Tibial nerve (tissue), 4 donors: ENCODE measurements at regions not wholly inside any gene's neighbourhood (a gene's known extent, or its start where the extent isn't known, plus 50 kb on each side); places are given as distances from the start of the nearest gene placed in this dataset. TPM values are rescaled to one million over a fixed set of nuclear protein-coding genes. Genes with fewer than 3 reads are reported as not detected.

Experiments
- DNase-seq, 2 donors: peaks; one replicate each; pipeline ENCODE4 v3.0.0-alpha.2; 2019; ENCODE audit warnings: low spot score in 2 of 2
- H3K27ac ChIP-seq, 4 donors: fragments of 200-600 bp; sonication (generic) in 3 of 4; one replicate each; pipeline ENCODE4 v1.5.1; 2017 to 2019; ENCODE audit warnings: mild to moderate bottlenecking in 1 of 4
- H3K27me3 ChIP-seq, 2 donors: fragments of 200-600 bp; sonication (generic) in 1 of 2; one replicate each; pipeline versions ENCODE4 v1.5.1 to v1.6.0; 2017 to 2019
- H3K36me3 ChIP-seq, 3 donors: fragments of 200-600 bp; sonication (generic); one replicate each; pipeline ENCODE4 v1.5.1; 2018 to 2019
- H3K4me1 ChIP-seq, 4 donors: fragments of 200-600 bp; sonication (generic) in 3 of 4; one replicate each; pipeline ENCODE4 v1.5.1; 2017 to 2019
- H3K4me3 ChIP-seq, 4 donors: fragments of 200-600 bp; sonication (generic) in 3 of 4; one replicate each; pipeline ENCODE4 v1.5.1; 2017 to 2019; ENCODE audit warnings: mild to moderate bottlenecking in 1 of 4, moderate library complexity in 1 of 4
- H3K9me3 ChIP-seq, 4 donors: fragments of 200-600 bp; sonication (generic) in 3 of 4; one replicate each; pipeline ENCODE4 v1.5.1; 2017 to 2019
- CTCF ChIP-seq, 5 experiments: fragments of 200-600 bp in 3 of 5; fragments of 450-650 bp in 2 of 5; sonication (generic) in 3 of 5; IDR thresholded peaks; one replicate each; pipeline ENCODE4 v1.5.1; 2016 to 2019; ENCODE audit warnings: antibody characterized with exemption in 5 of 5, mild to moderate bottlenecking in 3 of 5, moderate library complexity in 2 of 5
- EP300 ChIP-seq, 2 donors: sonication (generic); formaldehyde crosslinking; IDR thresholded peaks; one replicate each; pipeline ENCODE4 v1.6.1; 2017; ENCODE audit warnings: antibody characterized with exemption in 2 of 2, mild to moderate bottlenecking in 1 of 2
- POLR2A ChIP-seq, 2 donors: fragments of 450-650 bp; IDR thresholded peaks; one replicate each; pipeline ENCODE4 v1.6.1; 2017; ENCODE audit warnings: antibody characterized with exemption in 2 of 2, mild to moderate bottlenecking in 2 of 2, moderate library complexity in 2 of 2
- WGBS, 2 donors: methylation state at CpG; one replicate each; pipeline ENCODE4 v1.1.5; 2018; 5-methylcytosine and 5-hydroxymethylcytosine counted together
- small RNA-seq: library from RNA; depleted of rRNA; stranded (forward); fragments of <200 nt; gene quantifications from one replicate; pipeline ENCODE3, GENCODE V24; 2016

DNA sequence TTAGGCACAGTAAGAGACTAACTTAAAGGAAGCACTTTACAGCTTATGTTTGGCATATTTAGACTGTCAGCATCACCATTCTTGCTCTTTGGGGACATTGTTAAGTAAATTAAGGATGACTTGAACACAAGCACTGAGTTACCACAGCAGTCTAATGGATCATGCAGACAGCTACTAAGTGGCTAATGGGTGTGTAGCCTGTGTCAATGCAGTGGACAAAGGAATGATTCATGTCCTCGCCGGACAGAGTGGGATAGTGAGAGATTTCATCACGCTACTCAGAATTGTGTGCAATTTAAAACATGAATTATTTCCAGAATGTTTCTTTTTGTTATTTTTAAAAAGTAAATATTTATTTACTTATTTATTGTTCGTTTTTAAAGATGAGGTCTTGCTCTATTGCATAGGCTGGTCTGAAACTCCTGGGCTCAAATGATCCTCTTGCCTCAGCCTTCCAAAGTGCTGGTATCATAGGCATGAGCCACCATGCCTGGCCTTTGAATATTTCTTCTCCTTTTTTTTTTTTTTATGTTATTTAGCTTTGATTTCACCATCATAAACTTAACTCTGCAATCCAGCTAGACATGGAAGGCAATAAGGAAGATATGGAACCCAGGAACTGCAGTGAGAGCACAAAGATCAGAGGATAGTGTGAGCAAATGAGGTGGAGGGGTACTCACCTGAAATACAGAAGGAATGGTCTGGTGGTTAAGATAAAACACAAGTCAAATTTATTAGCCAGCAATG, 53.0 kb upstream of the KLF4 start:
- H3K9me3 ChIP-seq, result no peaks in the 10 kb centered on the region
- H3K4me1 ChIP-seq, result peaks cover 0 to 5% (median 0%) of the 10 kb centered on the region in 4 donors
- no peak overlapping the region for H3K27ac ChIP-seq
- no peak for TF ChIP-seq POLR2A (IDR thresholded peaks at IDR 0.05)
- no peak for TF ChIP-seq CTCF (IDR thresholded peaks at IDR 0.05)
- TF ChIP-seq EP300 (IDR thresholded peaks at IDR 0.05), result no peak
- no peaks in the 10 kb centered on the region for H3K36me3 ChIP-seq
- no peak overlapping the region for H3K4me3 ChIP-seq
- 52 to 61% methylated on average over 4 of the region's 4 CpGs for WGBS, 2 donors
- H3K27me3 ChIP-seq, result no peaks in the 10 kb centered on the region
- no peak for DNase-seq

GRCh38 chr9:107541523-107541922, 52.0 kb upstream of the KLF4 start:
- Histone ChIP-seq H3K9me3 (no peaks in the 10 kb centered on the region), H3K36me3 (no peaks in the 10 kb centered on the region), H3K4me3 (no peak overlapping the region), H3K4me1 (peaks cover 0 to 5% (median 0%) of the 10 kb centered on the region in 4 donors), H3K27me3 (no peaks in the 10 kb centered on the region), H3K27ac (no peak overlapping the region)
- no peak for TF ChIP-seq POLR2A (IDR thresholded peaks at IDR 0.05)
- TF ChIP-seq EP300 (IDR thresholded peaks at IDR 0.05), result no peak
- no peak for TF ChIP-seq CTCF (IDR thresholded peaks at IDR 0.05)
- no peak for DNase-seq
- 81 to 86% methylated on average over 2 of the region's 2 CpGs for WGBS, 2 donors

GRCh38 chr9:107540164-107540561, 50.6 kb upstream of the KLF4 start:
- H3K27ac ChIP-seq, result no peak overlapping the region

DNA sequence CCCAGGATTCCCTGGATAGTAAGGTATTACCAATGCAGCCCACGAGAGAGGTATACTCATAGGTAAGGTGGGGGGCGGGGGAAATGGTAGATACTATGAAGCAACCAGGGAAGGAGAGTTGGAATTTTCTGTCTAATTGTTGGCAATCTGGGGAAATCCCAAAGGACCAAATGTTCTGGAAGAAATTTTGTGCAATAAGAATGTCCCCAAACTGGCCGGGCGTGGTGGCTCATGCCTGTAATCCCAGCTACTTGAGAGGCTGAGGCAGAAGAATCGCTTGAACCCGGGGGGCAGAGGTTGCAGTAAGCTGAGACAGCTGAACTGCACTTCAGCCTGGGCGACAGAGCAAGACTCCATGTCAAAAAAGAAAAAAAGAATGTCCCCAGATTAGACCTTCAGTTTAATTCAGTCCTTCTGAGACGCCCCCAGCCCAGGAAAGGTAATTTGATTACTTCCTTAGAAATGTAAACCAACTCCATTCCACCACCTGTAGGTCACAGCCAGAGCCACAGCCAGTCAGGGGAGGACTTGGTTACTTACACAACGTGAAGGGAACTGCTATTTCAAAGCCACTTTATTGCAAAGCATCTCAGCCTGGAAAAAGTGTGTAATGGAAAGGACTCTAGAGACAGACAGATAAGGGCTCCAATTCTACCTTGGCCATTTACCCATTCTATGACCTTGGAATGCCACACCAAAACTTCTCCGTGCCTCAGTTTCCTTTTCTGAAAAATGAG, 50.0 kb upstream of the KLF4 start:
- no peak overlapping the region for H3K4me3 ChIP-seq
- H3K27ac ChIP-seq, result no peak overlapping the region
- peak; percentile 20 to 45 for DNase-seq
- H3K27me3 ChIP-seq, result no peaks in the 10 kb centered on the region
- H3K4me1 ChIP-seq, result peaks cover 0 to 5% (median 0%) of the 10 kb centered on the region in 4 donors
- H3K9me3 ChIP-seq, result no peaks in the 10 kb centered on the region
- 79 to 80% methylated on average over 10 of the region's 10 CpGs for WGBS, 2 donors
- H3K36me3 ChIP-seq, result no peaks in the 10 kb centered on the region
- TF ChIP-seq POLR2A (IDR thresholded peaks at IDR 0.05), result no peak
- no peak for TF ChIP-seq EP300 (IDR thresholded peaks at IDR 0.05)
- no peak for TF ChIP-seq CTCF (IDR thresholded peaks at IDR 0.05)

More at GRCh38 chr9:107540164-107540561, 50.6 kb upstream of the KLF4 start:
- no peak for DNase-seq
- Histone ChIP-seq H3K4me3 (no peak overlapping the region), H3K4me1 (peaks cover 0 to 5% (median 0%) of the 10 kb centered on the region in 4 donors), H3K27me3 (no peaks in the 10 kb centered on the region), H3K9me3 (no peaks in the 10 kb centered on the region), H3K36me3 (no peaks in the 10 kb centered on the region)
- TF ChIP-seq POLR2A (IDR thresholded peaks at IDR 0.05), result no peak
- no peak for TF ChIP-seq EP300 (IDR thresholded peaks at IDR 0.05)
- no peak for TF ChIP-seq CTCF (IDR thresholded peaks at IDR 0.05)
- 30 to 38% methylated on average over 1 of the region's 1 CpG for WGBS, 2 donors

Small RNA genes in the stretch of these regions (small RNA-seq; reads per million reads assigned to genes)
- gene RN7SL659P (not detected), gene RNA5SP293 (not detected), gene RNU6-1064P (not detected), gene RNU6-996P (not detected)
